ENCODE measurements at regions not wholly inside any gene's neighbourhood (a gene's known extent, or its start where the extent isn't known, plus 50 kb on each side); places are given as distances from the start of the nearest gene placed in this dataset.

GRCh38 chr6:128742900-128743299 is 140.0 kb upstream of the LAMA2 start:
- in situ Hi-C loops (cut with MboI; ENCODE audit: low pct_unique_long_range_greater_than_20kb, low sequenced_read_pairs, unreplicated experiment) = loop anchor here (25.0 kb wide), 1 partner anchor 494 kb away; no protein-coding TSS in a partner anchor
- no peak for TF ChIP-seq CTCF (IDR thresholded peaks at IDR 0.05; ENCODE audit: extremely low read depth, insufficient read depth, missing control alignments)
- no peak for DNase-seq (ENCODE audit: low spot score)

DNA sequence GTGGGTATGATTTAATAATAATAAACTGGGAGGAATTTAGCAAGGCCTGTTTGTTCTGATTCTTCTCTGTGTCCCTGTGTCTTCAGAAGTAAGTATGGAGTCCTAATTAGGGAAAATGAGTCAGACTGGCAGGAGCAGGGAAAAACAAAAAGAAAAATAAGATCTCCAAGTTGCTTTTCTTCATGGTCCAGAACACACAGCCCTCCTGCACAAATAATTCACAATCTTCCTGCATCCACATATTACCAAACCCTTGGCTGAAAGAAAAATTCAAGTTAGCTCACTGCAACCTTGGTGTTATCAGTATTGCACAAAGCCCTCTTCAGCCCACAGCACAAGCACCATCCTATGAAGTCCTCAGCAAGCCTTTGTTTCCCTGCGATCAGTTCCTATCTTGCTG is 142.0 kb upstream of the LAMA2 start:
- TF ChIP-seq CTCF (IDR thresholded peaks at IDR 0.05; ENCODE audit: extremely low read depth, insufficient read depth, missing control alignments) = no peak
- DNase-seq (ENCODE audit: low spot score) = no peak
- in situ Hi-C loops (cut with MboI; ENCODE audit: low pct_unique_long_range_greater_than_20kb, low sequenced_read_pairs, unreplicated experiment) = loop anchor here (25.0 kb wide), 1 partner anchor 496 kb away; no protein-coding TSS in a partner anchor

- TF ChIP-seq CTCF (IDR thresholded peaks at IDR 0.05; ENCODE audit: extremely low read depth, insufficient read depth, missing control alignments) = no peak
- no peak for DNase-seq (ENCODE audit: low spot score)
- in situ Hi-C loops (cut with MboI; ENCODE audit: low pct_unique_long_range_greater_than_20kb, low sequenced_read_pairs, unreplicated experiment) = loop anchor here (25.0 kb wide), 1 partner anchor 498 kb away; no protein-coding TSS in a partner anchor
These were observed 143.8 kb upstream of the LAMA2 start for GRCh38 chr6:128739112-128739511.

- in situ Hi-C loops (cut with MboI; ENCODE audit: low pct_unique_long_range_greater_than_20kb, low sequenced_read_pairs, unreplicated experiment) = loop anchor here (25.0 kb wide), 1 partner anchor 499 kb away; no protein-coding TSS in a partner anchor
- no peak for TF ChIP-seq CTCF (IDR thresholded peaks at IDR 0.05; ENCODE audit: extremely low read depth, insufficient read depth, missing control alignments)
- no peak for DNase-seq (ENCODE audit: low spot score)
These were observed 144.8 kb upstream of the LAMA2 start for GRCh38 chr6:128738112-128738511.

DNA sequence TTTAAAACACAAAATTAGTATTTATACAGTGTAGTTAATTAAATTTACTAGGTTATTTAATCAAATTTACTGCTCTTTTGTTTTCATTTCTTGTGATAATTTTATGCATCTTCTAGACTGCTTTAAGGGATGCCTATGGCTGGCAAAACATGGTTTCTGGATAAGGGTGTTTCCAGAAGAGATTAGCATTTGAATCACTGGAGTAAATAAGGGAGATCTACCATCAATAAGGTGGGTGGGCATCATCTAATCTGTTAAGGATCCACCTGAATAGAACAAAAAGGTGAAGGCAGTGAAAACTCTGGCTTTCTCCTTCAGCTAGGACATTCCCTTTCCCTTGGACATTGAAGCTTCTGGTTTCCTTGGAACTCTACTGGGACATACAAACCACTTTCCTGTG is 146.2 kb upstream of the LAMA2 start:
- no peak for TF ChIP-seq CTCF (IDR thresholded peaks at IDR 0.05; ENCODE audit: extremely low read depth, insufficient read depth, missing control alignments)
- in situ Hi-C loops (cut with MboI; ENCODE audit: low pct_unique_long_range_greater_than_20kb, low sequenced_read_pairs, unreplicated experiment) = loop anchor here (25.0 kb wide), 1 partner anchor 501 kb away; no protein-coding TSS in a partner anchor
- no peak for DNase-seq (ENCODE audit: low spot score)

DNA sequence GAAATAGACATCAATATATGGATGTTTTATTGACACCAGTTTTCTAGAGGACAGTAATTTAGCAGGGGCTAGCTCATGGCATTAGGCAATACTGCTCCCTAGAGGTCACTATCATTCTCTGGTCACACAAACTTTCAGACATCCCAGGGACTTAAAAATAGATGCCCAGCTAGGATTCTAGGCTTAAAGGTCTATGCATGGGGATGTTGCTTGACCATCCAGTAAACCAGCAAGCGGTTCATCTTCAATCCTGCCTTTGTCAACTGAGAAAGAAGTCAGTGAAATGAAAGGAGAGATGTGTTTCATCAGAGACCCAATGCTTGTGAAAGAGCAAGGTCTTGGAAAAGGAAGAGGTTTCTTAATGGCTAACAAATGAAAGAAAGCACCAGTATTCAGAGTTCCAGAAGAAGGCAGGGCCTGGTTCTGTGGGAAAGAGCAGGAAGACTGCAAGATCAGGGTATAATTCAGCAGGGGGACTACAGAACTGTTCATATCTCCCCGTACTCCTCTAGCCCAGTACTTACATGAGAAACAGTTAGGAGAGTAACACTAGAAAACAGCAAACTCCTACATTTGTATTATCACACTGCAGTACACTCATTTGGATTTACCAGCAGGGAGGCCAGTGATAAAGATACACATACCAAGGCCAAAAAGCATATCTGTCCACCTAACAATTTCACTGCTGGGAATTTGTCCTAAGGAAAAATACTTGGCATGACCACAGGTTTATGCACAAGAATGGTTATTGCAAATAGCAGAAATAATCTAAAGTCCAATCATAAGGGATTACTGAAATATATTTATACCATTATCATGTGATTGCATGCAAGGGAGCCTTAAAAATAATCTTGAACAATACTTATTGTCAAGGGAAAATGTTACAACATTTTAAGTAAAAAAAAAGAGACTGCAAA is 151.4 kb upstream of the LAMA2 start:
- peak; percentile 33 for TF ChIP-seq CTCF (IDR thresholded peaks at IDR 0.05; ENCODE audit: extremely low read depth, insufficient read depth, missing control alignments)
- DNase-seq (ENCODE audit: low spot score) = no peak
- in situ Hi-C loops (cut with MboI; ENCODE audit: low pct_unique_long_range_greater_than_20kb, low sequenced_read_pairs, unreplicated experiment) = loop anchor here (25.0 kb wide), 1 partner anchor 506 kb away; no protein-coding TSS in a partner anchor
